ENCODE measurements at regions not wholly inside any gene's neighbourhood (a gene's known extent, or its start where the extent isn't known, plus 50 kb on each side); places are given as distances from the start of the nearest gene placed in this dataset.

- no peak for TF ChIP-seq CTCF (IDR thresholded peaks at IDR 0.05; ENCODE audit: insufficient read depth, low read length, poor library complexity, severe bottlenecking)
- Histone ChIP-seq H3K4me3 (ENCODE audit: low read depth, low read length) (no peak overlapping the region), H3K36me3 (ENCODE audit: control insufficient read depth, insufficient read depth, low read length) (no peaks in the 10 kb centered on the region), H3K27me3 (ENCODE audit: control insufficient read depth, insufficient read depth, low read length) (no peaks in the 10 kb centered on the region)
- DNase-seq (ENCODE audit: low read depth), result no peak
Measured at GRCh38 chr15:35944945-35945585, 399.1 kb upstream of the DPH6 start.

- TF ChIP-seq CTCF (IDR thresholded peaks at IDR 0.05; ENCODE audit: insufficient read depth, low read length, poor library complexity, severe bottlenecking), result no peak
- no peaks in the 10 kb centered on the region for H3K27me3 ChIP-seq (ENCODE audit: control insufficient read depth, insufficient read depth, low read length)
- H3K36me3 ChIP-seq (ENCODE audit: control insufficient read depth, insufficient read depth, low read length), result no peaks in the 10 kb centered on the region
- no peak overlapping the region for H3K4me3 ChIP-seq (ENCODE audit: low read depth, low read length)
- DNase-seq (ENCODE audit: low read depth), result no peak
Measured at GRCh38 chr15:35953424-35953823, 407.5 kb upstream of the DPH6 start.

- no peak for TF ChIP-seq CTCF (IDR thresholded peaks at IDR 0.05; ENCODE audit: insufficient read depth, low read length, poor library complexity, severe bottlenecking)
- DNase-seq (ENCODE audit: low read depth), result no peak
- Histone ChIP-seq H3K4me3 (ENCODE audit: low read depth, low read length) (no peak overlapping the region), H3K27me3 (ENCODE audit: control insufficient read depth, insufficient read depth, low read length) (no peaks in the 10 kb centered on the region), H3K36me3 (ENCODE audit: control insufficient read depth, insufficient read depth, low read length) (no peaks in the 10 kb centered on the region)
Measured at GRCh38 chr15:35956056-35956455, 410.1 kb upstream of the DPH6 start.

- no peak for TF ChIP-seq CTCF (IDR thresholded peaks at IDR 0.05; ENCODE audit: insufficient read depth, low read length, poor library complexity, severe bottlenecking)
- no peaks in the 10 kb centered on the region for H3K27me3 ChIP-seq (ENCODE audit: control insufficient read depth, insufficient read depth, low read length)
- no peaks in the 10 kb centered on the region for H3K36me3 ChIP-seq (ENCODE audit: control insufficient read depth, insufficient read depth, low read length)
- H3K4me3 ChIP-seq (ENCODE audit: low read depth, low read length), result no peak overlapping the region
- DNase-seq (ENCODE audit: low read depth), result no peak
Measured at GRCh38 chr15:35958021-35958420, 412.1 kb upstream of the DPH6 start.

GRCh38 chr15:35958975-35959374 is 413.0 kb upstream of the DPH6 start:
- H3K36me3 ChIP-seq (ENCODE audit: control insufficient read depth, insufficient read depth, low read length), result no peaks in the 10 kb centered on the region
- no peak overlapping the region for H3K4me3 ChIP-seq (ENCODE audit: low read depth, low read length)
- no peak for TF ChIP-seq CTCF (IDR thresholded peaks at IDR 0.05; ENCODE audit: insufficient read depth, low read length, poor library complexity, severe bottlenecking)
- H3K27me3 ChIP-seq (ENCODE audit: control insufficient read depth, insufficient read depth, low read length), result no peaks in the 10 kb centered on the region
- DNase-seq (ENCODE audit: low read depth), result no peak

- Histone ChIP-seq H3K4me3 (ENCODE audit: low read depth, low read length) (no peak overlapping the region), H3K36me3 (ENCODE audit: control insufficient read depth, insufficient read depth, low read length) (no peaks in the 10 kb centered on the region), H3K27me3 (ENCODE audit: control insufficient read depth, insufficient read depth, low read length) (no peaks in the 10 kb centered on the region)
- no peak for TF ChIP-seq CTCF (IDR thresholded peaks at IDR 0.05; ENCODE audit: insufficient read depth, low read length, poor library complexity, severe bottlenecking)
- no peak for DNase-seq (ENCODE audit: low read depth)
Measured at GRCh38 chr15:35963326-35963725, 417.4 kb upstream of the DPH6 start.
